Keratinocyte (primary cell): ENCODE measurements at regions not wholly inside any gene's neighbourhood (a gene's known extent, or its start where the extent isn't known, plus 50 kb on each side); places are given as distances from the start of the nearest gene placed in this dataset.

Source experiments
- DNase-seq: peaks from one replicate; pipeline ENCODE4 v3.0.0-alpha.2; 2011; ENCODE audit warnings: low read depth, missing footprints, low spot score
- FAIRE-seq: peaks from 2 replicates; lab custom pipeline; 2011; peaks lifted over from hg19 to GRCh38; lab: Jason Lieb, UNC
- H2AFZ ChIP-seq: 2 replicates; pipeline ENCODE4 v1.6.0; 2012; ENCODE audit warnings: low read length, control low read depth, inconsistent platforms; ENCODE audit not compliant: control insufficient read depth
- H3K27ac ChIP-seq: 2 replicates; pipeline ENCODE4 v1.5.1; 2011; ENCODE audit warnings: low read length; ENCODE audit not compliant: control insufficient read depth, insufficient read depth
- H3K27me3 ChIP-seq: 3 replicates; pipeline ENCODE4 v1.6.0; 2011; ENCODE audit warnings: low read length; ENCODE audit not compliant: control insufficient read depth, insufficient read depth; ENCODE audit errors: extremely low read depth
- H3K36me3 ChIP-seq, 2 experiments: 2 replicates in 1 of 2; 3 replicates in 1 of 2; pipeline ENCODE4 v1.5.1; 2011; ENCODE audit warnings: low read length in 2 of 2, mild to moderate bottlenecking in 1 of 2; ENCODE audit not compliant: control insufficient read depth in 2 of 2, insufficient read depth in 2 of 2; ENCODE audit errors: extremely low read depth in 1 of 2
- H3K4me1 ChIP-seq: 3 replicates; pipeline ENCODE4 v1.5.1; 2011; ENCODE audit warnings: low read length; ENCODE audit not compliant: control insufficient read depth, insufficient read depth; ENCODE audit errors: extremely low read depth
- H3K4me2 ChIP-seq: 3 replicates; pipeline ENCODE4 v1.6.0; 2011; ENCODE audit warnings: low read depth, low read length; ENCODE audit not compliant: control insufficient read depth, insufficient read depth; ENCODE audit errors: extremely low read depth
- H3K4me3 ChIP-seq, 3 experiments: fragments of 200-600 bp in 1 of 3; sonication (generic) in 1 of 3; 2 replicates in 2 of 3; 3 replicates in 1 of 3; pipeline ENCODE4 v1.5.1; 2011 to 2016; ENCODE audit warnings: low read length in 3 of 3, mild to moderate bottlenecking in 3 of 3, control low read depth in 2 of 3, inconsistent platforms in 1 of 3, low read depth in 1 of 3, mixed read lengths in 1 of 3, mixed run types in 1 of 3, moderate library complexity in 1 of 3; ENCODE audit not compliant: control insufficient read depth in 2 of 3, insufficient read depth in 2 of 3; ENCODE audit errors: extremely low read depth in 1 of 3
- H3K79me2 ChIP-seq: 2 replicates; pipeline ENCODE4 v1.6.0; 2012; ENCODE audit warnings: low read length; ENCODE audit not compliant: control insufficient read depth, insufficient read depth
- H3K9ac ChIP-seq: 3 replicates; pipeline ENCODE4 v1.6.0; 2011; ENCODE audit warnings: low read length; ENCODE audit not compliant: control insufficient read depth, insufficient read depth; ENCODE audit errors: extremely low read depth
- H3K9me1 ChIP-seq: 3 replicates; pipeline ENCODE4 v1.6.0; 2011; ENCODE audit warnings: low read length; ENCODE audit not compliant: control insufficient read depth, insufficient read depth; ENCODE audit errors: extremely low read depth
- H3K9me3 ChIP-seq: 2 replicates; pipeline ENCODE4 v1.5.1; 2012; ENCODE audit warnings: low read depth, low read length; ENCODE audit not compliant: control insufficient read depth
- H4K20me1 ChIP-seq: 3 replicates; pipeline ENCODE4 v1.6.0; 2011; ENCODE audit warnings: low read length; ENCODE audit not compliant: control insufficient read depth, insufficient read depth; ENCODE audit errors: extremely low read depth
- EZH2 ChIP-seq: IDR thresholded peaks from one replicate; pipeline ENCODE4 v1.6.1; 2012; ENCODE audit warnings: inconsistent platforms, mild to moderate bottlenecking, low read length, moderate library complexity
- dilution Hi-C: fragments of 300-500 bp; cut with MboI; formaldehyde crosslinking; loops from one replicate; pipeline ENCODE4 v1.7.0; 2020; ENCODE audit warnings: low sequenced_read_pairs; ENCODE audit not compliant: extremely low pct_ligation_motif_present
- TF ChIP-seq, protein P1 (sequence below), 3 experiments: IDR thresholded peaks in 1 of 3; conservative IDR thresholded peaks in 1 of 3; optimal IDR thresholded peaks in 1 of 3; 2 replicates in 2 of 3; 3 replicates in 1 of 3; pipeline versions ENCODE3 to v1.5.1; 2011; ENCODE audit warnings: low read length in 3 of 3, mild to moderate bottlenecking in 3 of 3, moderate library complexity in 2 of 3, control low read depth in 1 of 3, inconsistent platforms in 1 of 3; ENCODE audit not compliant: insufficient read depth in 2 of 3; ENCODE audit errors: extremely low read depth in 1 of 3

DNA sequence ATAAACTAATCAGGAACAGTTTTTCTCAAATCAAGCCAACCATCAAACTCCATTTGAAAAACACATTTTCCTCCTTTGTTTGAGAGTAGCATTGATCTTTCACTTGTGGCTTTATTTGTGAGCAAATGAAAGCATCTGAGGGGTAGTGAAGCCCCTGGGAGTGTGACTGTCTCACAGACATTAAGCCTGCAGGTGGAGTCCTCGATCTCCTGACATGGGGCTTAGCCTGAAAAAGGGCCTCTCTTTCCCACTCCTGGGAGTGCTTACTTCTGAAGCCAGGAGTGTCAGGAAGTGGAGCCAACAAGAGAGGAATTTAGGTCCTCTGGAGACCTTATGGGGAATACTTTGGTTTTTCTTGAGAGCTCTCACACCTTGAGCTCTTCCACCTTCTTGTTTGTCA, 158.2 kb upstream of the SFRP2 start:
- Histone ChIP-seq H3K27me3 (no peaks in the 10 kb centered on the region), H3K9ac (no peak overlapping the region), H3K4me2 (no peak overlapping the region), H3K4me1 (no peaks in the 10 kb centered on the region), H3K4me3 (no peak overlapping the region), H3K36me3 (no peaks in the 10 kb centered on the region), H3K79me2 (no peaks in the 10 kb centered on the region), H4K20me1 (no peaks in the 10 kb centered on the region), H3K27ac (no peak overlapping the region), H3K9me3 (no peaks in the 10 kb centered on the region), H2AFZ (no peak overlapping the region), H3K9me1 (no peaks in the 10 kb centered on the region)
- TF ChIP-seq, protein P1, sequence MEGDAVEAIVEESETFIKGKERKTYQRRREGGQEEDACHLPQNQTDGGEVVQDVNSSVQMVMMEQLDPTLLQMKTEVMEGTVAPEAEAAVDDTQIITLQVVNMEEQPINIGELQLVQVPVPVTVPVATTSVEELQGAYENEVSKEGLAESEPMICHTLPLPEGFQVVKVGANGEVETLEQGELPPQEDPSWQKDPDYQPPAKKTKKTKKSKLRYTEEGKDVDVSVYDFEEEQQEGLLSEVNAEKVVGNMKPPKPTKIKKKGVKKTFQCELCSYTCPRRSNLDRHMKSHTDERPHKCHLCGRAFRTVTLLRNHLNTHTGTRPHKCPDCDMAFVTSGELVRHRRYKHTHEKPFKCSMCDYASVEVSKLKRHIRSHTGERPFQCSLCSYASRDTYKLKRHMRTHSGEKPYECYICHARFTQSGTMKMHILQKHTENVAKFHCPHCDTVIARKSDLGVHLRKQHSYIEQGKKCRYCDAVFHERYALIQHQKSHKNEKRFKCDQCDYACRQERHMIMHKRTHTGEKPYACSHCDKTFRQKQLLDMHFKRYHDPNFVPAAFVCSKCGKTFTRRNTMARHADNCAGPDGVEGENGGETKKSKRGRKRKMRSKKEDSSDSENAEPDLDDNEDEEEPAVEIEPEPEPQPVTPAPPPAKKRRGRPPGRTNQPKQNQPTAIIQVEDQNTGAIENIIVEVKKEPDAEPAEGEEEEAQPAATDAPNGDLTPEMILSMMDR (optimal IDR thresholded peaks at IDR 0.05 in 1 of 3, IDR thresholded peaks at IDR 0.05 in 1 of 3, conservative IDR thresholded peaks at IDR 0.05 in 1 of 3; ENCODE audit: extremely low read depth in 1 of 3, insufficient read depth in 2 of 3, low read length in 3 of 3): no peak
- no peak for TF ChIP-seq EZH2
- FAIRE-seq (no peak), DNase-seq (no peak)
- dilution Hi-C loops: no loop called here

DNA sequence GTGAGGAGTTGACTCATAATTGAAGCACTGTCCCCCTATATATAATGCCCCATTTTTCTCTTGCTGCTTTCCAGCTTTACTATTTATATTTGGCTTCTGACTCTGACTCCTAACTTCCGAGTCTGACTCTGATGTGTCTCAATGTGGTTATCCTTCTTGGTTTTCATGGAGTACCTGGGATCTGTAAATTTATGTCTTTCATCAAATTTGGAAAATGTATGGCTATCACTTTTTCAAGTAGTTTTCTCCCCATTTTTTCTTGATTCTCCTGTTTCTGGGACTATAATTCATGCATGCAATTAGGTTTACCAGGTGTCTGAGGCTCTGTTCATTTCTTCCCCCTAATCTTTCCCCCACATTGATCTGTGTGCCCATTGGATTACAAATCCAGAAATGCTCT, 156.8 kb upstream of the SFRP2 start:
- Histone ChIP-seq H3K9me1 (no peaks in the 10 kb centered on the region), H3K27ac (no peak overlapping the region), H3K9me3 (no peaks in the 10 kb centered on the region), H3K36me3 (no peaks in the 10 kb centered on the region), H3K79me2 (no peaks in the 10 kb centered on the region), H3K4me3 (no peak overlapping the region), H3K4me2 (no peak overlapping the region), H2AFZ (no peak overlapping the region), H3K9ac (no peak overlapping the region), H4K20me1 (no peaks in the 10 kb centered on the region), H3K27me3 (peaks cover 4% of the 10 kb centered on the region), H3K4me1 (no peaks in the 10 kb centered on the region)
- TF ChIP-seq, protein P1 (optimal IDR thresholded peaks at IDR 0.05 in 1 of 3, IDR thresholded peaks at IDR 0.05 in 1 of 3, conservative IDR thresholded peaks at IDR 0.05 in 1 of 3; ENCODE audit: extremely low read depth in 1 of 3, insufficient read depth in 2 of 3, low read length in 3 of 3): no peak
- no peak for TF ChIP-seq EZH2
- FAIRE-seq: no peak
- dilution Hi-C loops: no loop called here
- DNase-seq: no peak
